Smooth muscle cell (in vitro differentiated cells): ENCODE measurements at regions not wholly inside any gene's neighbourhood (a gene's known extent, or its start where the extent isn't known, plus 50 kb on each side); places are given as distances from the start of the nearest gene placed in this dataset.

Experiments
- DNase-seq: peaks from one replicate; lab custom pipeline; 2025; ENCODE audit not compliant: unreplicated experiment; lab: John Stamatoyannopoulos, UW
- H2AFZ ChIP-seq: fragments of 200-600 bp; sonication (generic); 2 replicates; pipeline ENCODE4 v1.6.0; 2016; ENCODE audit warnings: antibody characterized with exemption, low read depth, mild to moderate bottlenecking
- H3F3A ChIP-seq: fragments of 200-600 bp; sonication (generic); 2 replicates; pipeline ENCODE4 v1.6.0; 2017; ENCODE audit warnings: antibody characterized with exemption, low read depth
- H3K27ac ChIP-seq: fragments of 200-600 bp; sonication (generic); 2 replicates; pipeline ENCODE4 v1.5.1; 2016; ENCODE audit warnings: low read depth, mild to moderate bottlenecking
- H3K27me3 ChIP-seq: fragments of 200-600 bp; sonication (generic); 2 replicates; pipeline ENCODE4 v1.6.1; 2016; ENCODE audit warnings: low read depth, mild to moderate bottlenecking
- H3K36me3 ChIP-seq: fragments of 200-600 bp; sonication (generic); 2 replicates; pipeline ENCODE4 v1.5.1; 2016; ENCODE audit warnings: low read depth
- H3K4me1 ChIP-seq: fragments of 200-600 bp; sonication (generic); 2 replicates; pipeline ENCODE4 v1.5.1; 2016; ENCODE audit warnings: low read depth
- H3K4me2 ChIP-seq: fragments of 200-600 bp; sonication (generic); 2 replicates; pipeline ENCODE4 v1.6.0; 2016; ENCODE audit warnings: mild to moderate bottlenecking
- H3K4me3 ChIP-seq: fragments of 200-600 bp; sonication (generic); 2 replicates; pipeline ENCODE4 v1.5.1; 2016; ENCODE audit warnings: mild to moderate bottlenecking
- H3K79me2 ChIP-seq: fragments of 200-600 bp; sonication (generic); 2 replicates; pipeline ENCODE4 v1.6.0; 2016; ENCODE audit warnings: low read depth, mild to moderate bottlenecking
- H3K9ac ChIP-seq: fragments of 200-600 bp; sonication (generic); 2 replicates; pipeline ENCODE4 v1.6.0; 2016; ENCODE audit warnings: low read depth
- H3K9me3 ChIP-seq: fragments of 200-600 bp; sonication (generic); replicated peaks from 2 replicates; pipeline ENCODE4 v1.5.1; 2016; ENCODE audit warnings: low read depth
- H4K20me1 ChIP-seq: fragments of 200-600 bp; sonication (generic); 2 replicates; pipeline ENCODE4 v1.6.0; 2016; ENCODE audit warnings: low read depth
- CTCF ChIP-seq: fragments of 200-600 bp; sonication (generic); IDR thresholded peaks from 2 replicates; pipeline ENCODE4 v1.5.1; 2017; ENCODE audit warnings: borderline replicate concordance, mild to moderate bottlenecking, antibody characterized with exemption; ENCODE audit not compliant: insufficient read depth, poor library complexity, severe bottlenecking
- WGBS: methylation state at CpG from one replicate; pipeline ENCODE4 v1.1.7; 2016; ENCODE audit warnings: low lambda C conversion rate; 5-methylcytosine and 5-hydroxymethylcytosine counted together

GRCh38 chrX:112536544-112536943 is 143.2 kb downstream of the LHFPL1 start:
- DNase-seq, result no peak
- 25% methylated on average over 2 of the region's 2 CpGs for WGBS

GRCh38 chrX:112527903-112528302 is 151.8 kb downstream of the LHFPL1 start:
- H3K4me1 ChIP-seq, result no peaks in the 10 kb centered on the region
- no peak for DNase-seq
- H3K27me3 ChIP-seq, result no peaks in the 10 kb centered on the region
- no peak overlapping the region for H3K27ac ChIP-seq
- H3F3A ChIP-seq, result no peaks in the 10 kb centered on the region
- no peak overlapping the region for H3K4me2 ChIP-seq
- no peak overlapping the region for H3K4me3 ChIP-seq
- no peak for TF ChIP-seq CTCF
- no peak overlapping the region for H2AFZ ChIP-seq
- no peak overlapping the region for H3K9ac ChIP-seq
- no peaks in the 10 kb centered on the region for H3K9me3 ChIP-seq
- no peaks in the 10 kb centered on the region for H3K36me3 ChIP-seq
- H3K79me2 ChIP-seq, result no peaks in the 10 kb centered on the region
- H4K20me1 ChIP-seq, result no peaks in the 10 kb centered on the region

More at GRCh38 chrX:112536544-112536943, 143.2 kb downstream of the LHFPL1 start:
- no peak overlapping the region for H3K27ac ChIP-seq
- no peaks in the 10 kb centered on the region for H3K79me2 ChIP-seq
- no peak overlapping the region for H3K9ac ChIP-seq
- H2AFZ ChIP-seq, result no peak overlapping the region
- H3K4me1 ChIP-seq, result peaks cover 15% of the 10 kb centered on the region
- TF ChIP-seq CTCF, result no peak
- no peaks in the 10 kb centered on the region for H4K20me1 ChIP-seq
- H3F3A ChIP-seq, result no peaks in the 10 kb centered on the region
- H3K27me3 ChIP-seq, result no peaks in the 10 kb centered on the region
- H3K9me3 ChIP-seq, result no peaks in the 10 kb centered on the region
- H3K4me2 ChIP-seq, result no peak overlapping the region
- H3K4me3 ChIP-seq, result no peak overlapping the region
- no peaks in the 10 kb centered on the region for H3K36me3 ChIP-seq

GRCh38 chrX:112521676-112522075 is 158.1 kb downstream of the LHFPL1 start:
- H2AFZ ChIP-seq, result no peak overlapping the region
- H3K27me3 ChIP-seq, result no peaks in the 10 kb centered on the region
- H3K4me1 ChIP-seq, result no peaks in the 10 kb centered on the region
- DNase-seq, result no peak
- 74% methylated on average over 2 of the region's 2 CpGs for WGBS
- H3K36me3 ChIP-seq, result no peaks in the 10 kb centered on the region
- no peak overlapping the region for H3K4me2 ChIP-seq
- H3K9me3 ChIP-seq, result no peaks in the 10 kb centered on the region
- no peaks in the 10 kb centered on the region for H3K79me2 ChIP-seq
- no peaks in the 10 kb centered on the region for H4K20me1 ChIP-seq
- no peak overlapping the region for H3K27ac ChIP-seq
- H3K4me3 ChIP-seq, result no peak overlapping the region
- H3K9ac ChIP-seq, result no peak overlapping the region
- no peak for TF ChIP-seq CTCF
- H3F3A ChIP-seq, result no peaks in the 10 kb centered on the region

GRCh38 chrX:112520124-112520523 is 159.6 kb downstream of the LHFPL1 start:
- no peak for DNase-seq
- Histone ChIP-seq H3K79me2 (no peaks in the 10 kb centered on the region), H3K9me3 (peaks cover 3% of the 10 kb centered on the region), H3K4me3 (no peak overlapping the region), H3K27me3 (no peaks in the 10 kb centered on the region), H3K4me2 (no peak overlapping the region), H3K4me1 (no peaks in the 10 kb centered on the region), H3K36me3 (no peaks in the 10 kb centered on the region), H3K27ac (no peak overlapping the region), H4K20me1 (no peaks in the 10 kb centered on the region), H3K9ac (no peak overlapping the region), H2AFZ (no peak overlapping the region), H3F3A (no peaks in the 10 kb centered on the region)
- 89% methylated on average over 1 of the region's 1 CpG for WGBS
- no peak for TF ChIP-seq CTCF
